Peyer's patch (tissue), 4 donors: ENCODE measurements at regions not wholly inside any gene's neighbourhood (a gene's known extent, or its start where the extent isn't known, plus 50 kb on each side); places are given as distances from the start of the nearest gene placed in this dataset.

Experiments used
- DNase-seq, 3 donors: peaks; one replicate each; pipeline ENCODE4 v3.0.0-alpha.2; 2017 to 2019
- H3K27ac ChIP-seq, 4 donors: fragments of 200-600 bp; sonication (generic); one replicate each; pipeline ENCODE4 v1.5.1; 2016 to 2019
- H3K27me3 ChIP-seq, 2 donors: fragments of 200-600 bp; sonication (generic); one replicate each; pipeline ENCODE4 v1.5.1; 2019
- H3K36me3 ChIP-seq, 3 donors: fragments of 200-600 bp; sonication (generic); one replicate each; pipeline ENCODE4 v1.5.1; 2016 to 2019
- H3K4me1 ChIP-seq, 4 donors: fragments of 200-600 bp; sonication (generic); one replicate each; pipeline ENCODE4 v1.5.1; 2016 to 2019
- H3K4me3 ChIP-seq, 4 donors: fragments of 200-600 bp; sonication (generic); 1 replicate in 3 of 4; 2 replicates in 1 of 4; pipeline ENCODE4 v1.5.1; 2016 to 2019; ENCODE audit warnings: mild to moderate bottlenecking in 1 of 4
- H3K9me3 ChIP-seq, 4 donors: fragments of 200-600 bp; sonication (generic); one replicate each; pipeline ENCODE4 v1.5.1; 2016 to 2019; ENCODE audit warnings: mild to moderate bottlenecking in 1 of 4
- CTCF ChIP-seq, 6 experiments: fragments of 450-650 bp in 4 of 6; fragments of 200-600 bp in 2 of 6; sonication (generic) in 1 of 6; IDR thresholded peaks; one replicate each; pipeline ENCODE4 v1.5.1; 2017 to 2019; ENCODE audit warnings: antibody characterized with exemption in 6 of 6, mild to moderate bottlenecking in 3 of 6, moderate library complexity in 1 of 6
- POLR2A ChIP-seq, 2 donors: fragments of 450-650 bp; IDR thresholded peaks; one replicate each; pipeline ENCODE4 v1.5.1; 2017; ENCODE audit warnings: antibody characterized with exemption in 2 of 2, mild to moderate bottlenecking in 2 of 2, moderate library complexity in 2 of 2

- Histone ChIP-seq H3K4me1 (no peaks in the 10 kb centered on the region), H3K4me3 (no peak overlapping the region), H3K27me3 (no peaks in the 10 kb centered on the region), H3K36me3 (no peaks in the 10 kb centered on the region), H3K9me3 (no peaks in the 10 kb centered on the region), H3K27ac (no peak overlapping the region)
- TF ChIP-seq CTCF (IDR thresholded peaks at IDR 0.05) (no peak), POLR2A (IDR thresholded peaks at IDR 0.05) (no peak)
- peak in 1 of 3 donors; percentile 22 for DNase-seq
Observed at GRCh38 chr6:167647737-167648470, 178.8 kb upstream of the AFDN start.

GRCh38 chr6:167648501-167649278 lies 178.0 kb upstream of the AFDN start:
- no peak for DNase-seq
- Histone ChIP-seq H3K27me3 (no peaks in the 10 kb centered on the region), H3K9me3 (no peaks in the 10 kb centered on the region), H3K36me3 (no peaks in the 10 kb centered on the region), H3K4me1 (no peaks in the 10 kb centered on the region), H3K4me3 (no peak overlapping the region), H3K27ac (no peak overlapping the region)
- TF ChIP-seq POLR2A (IDR thresholded peaks at IDR 0.05) (no peak), CTCF (IDR thresholded peaks at IDR 0.05) (no peak)

- H3K27ac ChIP-seq, result no peak overlapping the region
- H3K27me3 ChIP-seq, result no peaks in the 10 kb centered on the region
- H3K9me3 ChIP-seq, result no peaks in the 10 kb centered on the region
- H3K4me1 ChIP-seq, result no peaks in the 10 kb centered on the region
- TF ChIP-seq CTCF (IDR thresholded peaks at IDR 0.05), result no peak
- no peak for TF ChIP-seq POLR2A (IDR thresholded peaks at IDR 0.05)
- H3K36me3 ChIP-seq, result no peaks in the 10 kb centered on the region
- DNase-seq, result peak in 1 of 3 donors; percentile 32
- H3K4me3 ChIP-seq, result no peak overlapping the region
Observed at GRCh38 chr6:167649476-167649875, 177.2 kb upstream of the AFDN start.

GRCh38 chr6:167650730-167651317 lies 175.9 kb upstream of the AFDN start:
- TF ChIP-seq CTCF (IDR thresholded peaks at IDR 0.05) (no peak), POLR2A (IDR thresholded peaks at IDR 0.05) (no peak)
- H3K4me3 ChIP-seq, result no peak overlapping the region
- H3K9me3 ChIP-seq, result no peaks in the 10 kb centered on the region
- H3K4me1 ChIP-seq, result no peaks in the 10 kb centered on the region
- DNase-seq, result no peak
- H3K27me3 ChIP-seq, result no peaks in the 10 kb centered on the region
- no peaks in the 10 kb centered on the region for H3K36me3 ChIP-seq
- H3K27ac ChIP-seq, result no peak overlapping the region

- DNase-seq, result no peak
- no peaks in the 10 kb centered on the region for H3K27me3 ChIP-seq
- H3K27ac ChIP-seq, result no peak overlapping the region
- H3K36me3 ChIP-seq, result no peaks in the 10 kb centered on the region
- no peak overlapping the region for H3K4me3 ChIP-seq
- TF ChIP-seq CTCF (IDR thresholded peaks at IDR 0.05), result no peak
- TF ChIP-seq POLR2A (IDR thresholded peaks at IDR 0.05), result no peak
- no peaks in the 10 kb centered on the region for H3K9me3 ChIP-seq
- H3K4me1 ChIP-seq, result no peaks in the 10 kb centered on the region
Observed at GRCh38 chr6:167651318-167652041, 175.2 kb upstream of the AFDN start.
